Fibroblast of mammary gland (primary cell): ENCODE measurements at regions not wholly inside any gene's neighbourhood (a gene's known extent, or its start where the extent isn't known, plus 50 kb on each side); places are given as distances from the start of the nearest gene placed in this dataset.
A peak's percentile ranks its signal among the peaks of the same experiment; 100 is the strongest.

Experiments
- DNase-seq: peaks from one replicate; pipeline ENCODE4 v3.0.0-alpha.2; 2010; ENCODE audit warnings: low read depth
- H3K4me3 ChIP-seq: 2 replicates; pipeline ENCODE4 v1.5.1; 2011; ENCODE audit warnings: low read depth, mild to moderate bottlenecking, low read length, moderate library complexity; ENCODE audit not compliant: control insufficient read depth
- CTCF ChIP-seq: conservative IDR thresholded peaks from 2 replicates; pipeline ENCODE4 v1.5.1; 2011; ENCODE audit warnings: low read depth, low read length, inconsistent platforms; ENCODE audit not compliant: control insufficient read depth, insufficient read depth

GRCh38 chr1:56019472-56019871, 559.9 kb downstream of the PLPP3 start:
- H3K4me3 ChIP-seq, result no peak overlapping the region
- no peak for DNase-seq
- TF ChIP-seq CTCF, result no peak

GRCh38 chr1:56017336-56017735, 562.0 kb downstream of the PLPP3 start:
- H3K4me3 ChIP-seq, result no peak overlapping the region
- TF ChIP-seq CTCF, result no peak
- DNase-seq, result peak; percentile 50

- TF ChIP-seq CTCF, result no peak
- no peak overlapping the region for H3K4me3 ChIP-seq
- no peak for DNase-seq
Observed at GRCh38 chr1:56003846-56004245, 575.5 kb downstream of the PLPP3 start.

GRCh38 chr1:56002231-56002630, 577.1 kb downstream of the PLPP3 start:
- no peak for TF ChIP-seq CTCF
- no peak for DNase-seq

GRCh38 chr1:56000424-56000823, 578.9 kb downstream of the PLPP3 start:
- DNase-seq, result no peak
- no peak for TF ChIP-seq CTCF
- H3K4me3 ChIP-seq, result no peak overlapping the region

More at GRCh38 chr1:56002231-56002630, 577.1 kb downstream of the PLPP3 start:
- no peak overlapping the region for H3K4me3 ChIP-seq

- peak; percentile 51 for DNase-seq
- TF ChIP-seq CTCF, result no peak
- no peak overlapping the region for H3K4me3 ChIP-seq
Observed at GRCh38 chr1:55997536-55997935, 581.8 kb downstream of the PLPP3 start.

- no peak for TF ChIP-seq CTCF
- H3K4me3 ChIP-seq, result no peak overlapping the region
- DNase-seq, result peak; percentile 33
Observed at GRCh38 chr1:55993646-55994318, 585.6 kb downstream of the PLPP3 start.
